HG03558 (cell line): ENCODE measurements at regions not wholly inside any gene's neighbourhood (a gene's known extent, or its start where the extent isn't known, plus 50 kb on each side); places are given as distances from the start of the nearest gene placed in this dataset.

ENCODE experiments used
- ATAC-seq: cut with Tn5 transposase; IDR thresholded peaks from one replicate; pipeline ENCODE4 v1.9.1; 2021; ENCODE audit warnings: moderate number of reproducible peaks; ENCODE audit not compliant: unreplicated experiment; ENCODE audit errors: extremely low read depth

GRCh38 chr16:73265124-73265837 is 217.4 kb upstream of the ZFHX3 start:
- no peak for ATAC-seq

DNA sequence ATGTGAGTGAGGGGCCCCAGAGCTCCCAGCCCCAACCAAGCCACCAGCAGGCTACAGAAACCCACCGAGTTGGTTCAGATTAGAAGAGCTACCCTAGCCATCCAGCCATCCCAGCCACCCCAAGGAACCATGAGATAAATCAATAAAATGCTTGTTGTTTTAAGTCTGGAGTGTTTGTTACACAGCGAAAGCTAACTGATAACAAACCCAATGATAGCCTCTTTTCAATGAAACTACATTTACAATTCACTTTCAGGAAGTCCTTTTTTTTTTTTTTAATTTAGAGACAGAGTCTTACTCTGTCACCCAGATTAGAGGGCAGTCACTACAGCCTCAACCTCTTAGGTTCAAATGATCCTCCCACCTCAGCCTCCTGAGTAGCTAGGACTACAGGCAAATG is 215.0 kb upstream of the ZFHX3 start:
- ATAC-seq, result no peak

DNA sequence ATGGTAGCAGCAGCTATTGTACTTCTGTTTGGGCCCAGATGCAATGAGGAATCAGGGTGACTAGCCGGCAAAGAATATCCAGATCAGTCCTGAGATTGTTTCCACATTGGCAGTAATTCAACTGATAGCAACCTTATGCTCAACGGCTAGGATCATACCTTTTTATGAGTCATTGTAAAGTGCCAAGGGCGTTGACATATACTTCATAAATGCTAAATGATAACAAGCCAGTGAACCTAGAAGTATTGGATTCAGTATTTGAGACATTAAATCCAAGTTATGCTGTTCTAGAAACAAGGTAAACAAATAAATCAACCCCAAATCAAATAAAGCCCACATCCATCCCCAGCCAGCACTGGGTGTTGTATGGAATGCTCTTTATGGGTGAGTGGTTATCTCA is 207.1 kb upstream of the ZFHX3 start:
- no peak for ATAC-seq

DNA sequence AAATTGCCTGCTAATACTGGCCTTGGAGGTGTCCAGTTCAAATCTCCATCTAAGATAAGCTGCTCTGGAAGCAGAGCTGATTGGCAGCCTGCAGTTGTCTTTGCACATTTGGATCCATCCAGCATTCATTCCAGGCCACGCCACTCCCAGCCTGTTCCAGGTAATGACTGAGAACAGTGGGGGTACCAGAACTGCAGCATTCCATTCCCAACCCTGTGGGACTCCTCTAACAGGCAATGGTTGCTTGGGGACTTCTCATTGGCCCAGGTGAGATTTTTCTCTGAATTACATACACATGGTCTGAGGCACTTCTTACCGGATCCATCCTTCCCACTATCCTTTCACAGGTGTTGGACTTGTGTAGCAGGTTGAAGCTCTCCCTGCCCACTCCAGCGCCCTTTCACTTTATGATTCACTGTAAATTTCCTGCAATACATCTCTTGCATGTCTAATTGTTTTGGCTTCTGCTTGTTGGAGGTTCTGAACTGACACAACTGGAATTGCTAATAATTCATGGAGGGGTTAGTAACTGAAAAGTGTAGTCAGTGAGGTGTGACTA is 206.1 kb upstream of the ZFHX3 start:
- ATAC-seq, result no peak

DNA sequence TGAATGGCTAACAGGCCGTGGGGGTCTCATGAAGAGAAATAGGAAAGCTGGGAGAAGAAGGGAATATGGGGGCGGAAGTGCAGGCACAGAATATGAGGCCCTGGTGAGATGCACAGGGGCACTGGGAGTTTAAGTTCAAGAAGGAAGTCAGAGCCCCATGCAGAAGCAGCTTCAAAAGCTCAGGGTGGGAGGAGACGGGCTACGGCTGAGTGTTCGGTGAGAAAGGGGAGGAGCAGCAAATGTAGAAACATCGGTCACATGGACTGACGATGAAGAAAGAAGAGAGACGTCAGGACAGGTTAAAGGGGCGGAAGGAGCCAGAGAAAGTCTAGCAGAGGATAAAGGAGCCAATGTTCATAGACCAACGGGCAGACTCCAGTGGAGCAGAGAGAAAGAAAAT is 204.5 kb upstream of the ZFHX3 start:
- no peak for ATAC-seq

GRCh38 chr16:73251608-73252007 is 203.7 kb upstream of the ZFHX3 start:
- no peak for ATAC-seq

DNA sequence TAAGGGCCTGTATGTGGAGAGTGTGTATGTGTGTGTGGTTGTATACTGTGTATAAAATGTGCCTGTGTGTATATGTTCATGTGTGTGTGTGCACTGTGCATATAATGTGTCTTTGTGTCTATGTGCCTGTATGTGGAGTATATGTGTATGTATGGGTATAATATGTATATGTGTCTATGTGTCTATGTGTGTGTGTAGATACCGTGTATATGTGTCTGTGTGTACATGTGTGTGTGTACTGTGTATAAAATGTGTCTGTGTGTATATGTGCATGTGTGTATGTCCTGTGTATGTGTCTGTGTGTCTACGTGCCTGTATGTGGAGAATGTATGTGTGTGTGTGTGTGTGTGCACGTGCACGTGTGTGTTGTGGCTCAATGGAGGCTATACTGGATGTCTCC is 200.4 kb upstream of the ZFHX3 start:
- no peak for ATAC-seq

- ATAC-seq, result no peak
These were observed 193.0 kb upstream of the ZFHX3 start for GRCh38 chr16:73240920-73241319.

- ATAC-seq, result no peak
These were observed 189.7 kb upstream of the ZFHX3 start for GRCh38 chr16:73237601-73238000.

DNA sequence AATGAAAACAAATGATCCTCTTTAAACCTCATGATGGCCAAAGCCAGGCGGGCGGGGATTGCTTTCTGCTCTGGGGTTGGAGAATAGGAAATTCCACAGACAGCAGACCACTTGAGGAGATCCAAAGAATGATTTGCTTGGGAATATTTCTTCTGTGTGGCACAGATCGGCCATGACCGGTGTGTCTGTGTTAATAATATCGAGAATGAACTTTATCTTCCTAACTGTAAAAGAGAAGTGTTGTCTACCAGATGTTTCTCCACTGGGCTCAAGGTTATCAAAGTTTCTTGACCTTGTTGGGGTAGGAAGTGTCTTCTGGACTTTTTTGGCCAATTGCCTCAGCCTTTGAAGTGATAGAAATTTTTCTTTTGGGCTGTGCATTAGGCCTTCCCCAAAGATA is 186.6 kb upstream of the ZFHX3 start:
- no peak for ATAC-seq

DNA sequence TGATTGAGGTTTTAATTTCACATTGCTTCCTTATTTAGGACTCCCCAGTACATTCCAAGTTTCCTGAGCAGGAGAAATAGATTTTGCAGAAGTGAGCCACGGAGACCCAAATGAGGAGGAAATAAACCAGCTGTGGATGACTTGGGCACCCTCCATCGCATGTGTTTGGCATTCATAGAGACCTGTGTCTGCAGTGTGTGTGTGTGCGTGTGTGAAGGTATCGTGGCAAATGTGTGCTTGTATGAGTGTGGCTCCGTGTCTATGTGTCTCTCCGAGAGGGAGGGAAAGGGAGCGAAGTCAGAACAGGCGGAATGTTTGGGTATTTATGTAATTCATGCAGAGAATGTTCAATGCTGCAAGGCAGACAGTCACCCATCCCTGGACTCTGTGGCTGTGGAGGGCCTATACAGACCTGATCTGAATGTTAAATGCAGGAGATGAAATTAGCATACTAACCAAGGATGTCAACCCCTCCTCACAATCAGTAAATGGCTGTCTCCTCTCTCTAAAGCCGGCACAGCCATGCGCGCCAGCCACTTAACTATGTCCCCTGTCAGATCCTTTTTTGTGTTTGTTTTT is 186.0 kb upstream of the ZFHX3 start:
- no peak for ATAC-seq

- ATAC-seq, result no peak
These were observed 185.4 kb upstream of the ZFHX3 start for GRCh38 chr16:73233329-73233765.

GRCh38 chr16:73232555-73233328 is 184.8 kb upstream of the ZFHX3 start:
- ATAC-seq, result no peak

GRCh38 chr16:73231944-73232554 is 184.1 kb upstream of the ZFHX3 start:
- ATAC-seq, result no peak

DNA sequence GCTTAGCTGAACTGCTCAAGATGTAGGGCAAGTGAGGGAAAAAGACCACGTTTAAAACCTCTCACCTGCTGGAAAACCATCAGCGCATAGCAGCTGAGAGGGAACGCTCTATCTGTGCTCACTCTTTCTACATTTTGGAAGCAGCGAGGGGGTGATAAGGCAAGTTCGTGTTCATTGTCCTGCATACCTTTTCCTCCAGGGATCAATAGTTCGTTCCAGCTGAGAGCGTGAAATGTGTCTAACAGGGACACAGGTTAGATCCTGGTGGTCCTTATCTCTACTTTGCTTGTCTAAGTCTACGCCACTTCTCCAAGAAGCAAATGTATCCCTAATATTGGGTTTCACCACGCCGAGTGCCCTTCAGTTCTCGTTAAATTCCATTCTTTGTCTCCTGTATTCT is 183.5 kb upstream of the ZFHX3 start:
- no peak for ATAC-seq

DNA sequence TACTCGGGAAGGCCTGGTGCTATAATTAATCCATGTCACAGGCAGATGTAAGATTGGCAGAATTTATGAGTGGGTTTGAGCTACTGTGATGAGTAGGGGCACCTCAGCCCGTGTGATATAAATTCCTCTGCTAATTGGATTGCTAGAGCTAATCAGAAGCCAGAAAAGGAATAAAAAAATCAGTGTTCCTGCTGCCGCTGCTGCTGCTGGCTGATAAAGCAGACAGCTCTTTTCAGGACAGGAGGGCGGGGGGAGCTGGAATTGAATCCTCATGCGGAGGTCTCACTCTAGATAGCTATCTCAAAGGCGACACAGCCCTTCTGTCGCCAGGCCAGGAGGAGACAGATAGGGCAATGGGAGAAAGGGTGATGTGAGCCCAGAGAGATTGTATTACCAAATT is 182.7 kb upstream of the ZFHX3 start:
- no peak for ATAC-seq

DNA sequence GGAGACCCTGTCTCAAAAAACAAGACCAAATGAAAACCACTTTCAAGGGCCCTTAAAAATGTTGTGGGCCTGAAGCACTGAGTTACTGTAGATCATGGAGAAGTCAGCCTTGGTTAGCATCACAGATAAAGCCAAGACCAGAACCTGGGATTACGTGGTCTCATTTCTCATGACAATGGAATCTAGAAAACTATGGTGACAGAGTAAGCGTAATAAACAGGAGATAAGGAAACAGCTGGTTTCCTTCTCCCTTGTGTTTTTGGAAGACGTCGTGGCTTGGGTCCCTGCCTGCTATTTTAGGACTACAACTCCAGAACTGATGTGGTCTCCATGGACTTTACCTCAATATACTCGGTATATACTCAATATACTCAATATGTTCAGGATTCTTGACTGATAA is 180.7 kb upstream of the ZFHX3 start:
- no peak for ATAC-seq

GRCh38 chr16:73226675-73227074 is 178.7 kb upstream of the ZFHX3 start:
- no peak for ATAC-seq

- ATAC-seq, result no peak
These were observed 178.1 kb upstream of the ZFHX3 start for GRCh38 chr16:73225983-73226382.

GRCh38 chr16:73220836-73221235 is 172.9 kb upstream of the ZFHX3 start:
- ATAC-seq, result no peak

DNA sequence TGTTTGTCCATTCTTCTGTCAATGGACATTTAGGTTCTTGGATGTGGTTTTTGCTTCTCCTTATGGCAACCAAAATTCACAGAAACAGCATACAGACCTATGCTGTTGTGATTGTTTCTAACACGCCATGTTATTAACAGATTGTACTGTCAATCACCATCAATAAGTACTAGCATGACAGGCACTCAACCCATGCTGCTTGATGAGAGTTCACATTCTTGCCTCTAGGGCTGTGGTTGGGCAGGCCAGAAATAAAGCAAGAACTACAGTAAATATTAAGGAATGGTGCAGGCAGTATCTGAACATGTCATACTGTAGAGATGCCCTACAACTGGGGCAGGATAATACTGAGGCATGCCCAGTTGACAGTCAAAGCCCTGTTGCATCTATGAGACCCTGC is 171.2 kb upstream of the ZFHX3 start:
- no peak for ATAC-seq
